Keratinocyte (primary cell): ENCODE measurements at regions not wholly inside any gene's neighbourhood (a gene's known extent, or its start where the extent isn't known, plus 50 kb on each side); places are given as distances from the start of the nearest gene placed in this dataset.
A peak's percentile ranks its signal among the peaks of the same experiment; 100 is the strongest.

Experiments
- DNase-seq: peaks from one replicate; pipeline ENCODE4 v3.0.0-alpha.2; 2011; ENCODE audit warnings: low read depth, missing footprints, low spot score
- FAIRE-seq: peaks from 2 replicates; lab custom pipeline; 2011; peaks lifted over from hg19 to GRCh38; lab: Jason Lieb, UNC
- H2AFZ ChIP-seq: 2 replicates; pipeline ENCODE4 v1.6.0; 2012; ENCODE audit warnings: low read length, control low read depth, inconsistent platforms; ENCODE audit not compliant: control insufficient read depth
- H3K27ac ChIP-seq: 2 replicates; pipeline ENCODE4 v1.5.1; 2011; ENCODE audit warnings: low read length; ENCODE audit not compliant: control insufficient read depth, insufficient read depth
- H3K27me3 ChIP-seq: 3 replicates; pipeline ENCODE4 v1.6.0; 2011; ENCODE audit warnings: low read length; ENCODE audit not compliant: control insufficient read depth, insufficient read depth; ENCODE audit errors: extremely low read depth
- H3K36me3 ChIP-seq, 2 experiments: 2 replicates in 1 of 2; 3 replicates in 1 of 2; pipeline ENCODE4 v1.5.1; 2011; ENCODE audit warnings: low read length in 2 of 2, mild to moderate bottlenecking in 1 of 2; ENCODE audit not compliant: control insufficient read depth in 2 of 2, insufficient read depth in 2 of 2; ENCODE audit errors: extremely low read depth in 1 of 2
- H3K4me1 ChIP-seq: 3 replicates; pipeline ENCODE4 v1.5.1; 2011; ENCODE audit warnings: low read length; ENCODE audit not compliant: control insufficient read depth, insufficient read depth; ENCODE audit errors: extremely low read depth
- H3K4me2 ChIP-seq: 3 replicates; pipeline ENCODE4 v1.6.0; 2011; ENCODE audit warnings: low read depth, low read length; ENCODE audit not compliant: control insufficient read depth, insufficient read depth; ENCODE audit errors: extremely low read depth
- H3K4me3 ChIP-seq, 3 experiments: fragments of 200-600 bp in 1 of 3; sonication (generic) in 1 of 3; 2 replicates in 2 of 3; 3 replicates in 1 of 3; pipeline ENCODE4 v1.5.1; 2011 to 2016; ENCODE audit warnings: low read length in 3 of 3, mild to moderate bottlenecking in 3 of 3, control low read depth in 2 of 3, inconsistent platforms in 1 of 3, low read depth in 1 of 3, mixed read lengths in 1 of 3, mixed run types in 1 of 3, moderate library complexity in 1 of 3; ENCODE audit not compliant: control insufficient read depth in 2 of 3, insufficient read depth in 2 of 3; ENCODE audit errors: extremely low read depth in 1 of 3
- H3K79me2 ChIP-seq: 2 replicates; pipeline ENCODE4 v1.6.0; 2012; ENCODE audit warnings: low read length; ENCODE audit not compliant: control insufficient read depth, insufficient read depth
- H3K9ac ChIP-seq: 3 replicates; pipeline ENCODE4 v1.6.0; 2011; ENCODE audit warnings: low read length; ENCODE audit not compliant: control insufficient read depth, insufficient read depth; ENCODE audit errors: extremely low read depth
- H3K9me1 ChIP-seq: 3 replicates; pipeline ENCODE4 v1.6.0; 2011; ENCODE audit warnings: low read length; ENCODE audit not compliant: control insufficient read depth, insufficient read depth; ENCODE audit errors: extremely low read depth
- H3K9me3 ChIP-seq: 2 replicates; pipeline ENCODE4 v1.5.1; 2012; ENCODE audit warnings: low read depth, low read length; ENCODE audit not compliant: control insufficient read depth
- H4K20me1 ChIP-seq: 3 replicates; pipeline ENCODE4 v1.6.0; 2011; ENCODE audit warnings: low read length; ENCODE audit not compliant: control insufficient read depth, insufficient read depth; ENCODE audit errors: extremely low read depth
- EZH2 ChIP-seq: IDR thresholded peaks from one replicate; pipeline ENCODE4 v1.6.1; 2012; ENCODE audit warnings: inconsistent platforms, mild to moderate bottlenecking, low read length, moderate library complexity
- dilution Hi-C: fragments of 300-500 bp; cut with MboI; formaldehyde crosslinking; loops from one replicate; pipeline ENCODE4 v1.7.0; 2020; ENCODE audit warnings: low sequenced_read_pairs; ENCODE audit not compliant: extremely low pct_ligation_motif_present
- TF ChIP-seq, protein P1 (sequence below), 3 experiments: IDR thresholded peaks in 1 of 3; conservative IDR thresholded peaks in 1 of 3; optimal IDR thresholded peaks in 1 of 3; 2 replicates in 2 of 3; 3 replicates in 1 of 3; pipeline versions ENCODE3 to v1.5.1; 2011; ENCODE audit warnings: low read length in 3 of 3, mild to moderate bottlenecking in 3 of 3, moderate library complexity in 2 of 3, control low read depth in 1 of 3, inconsistent platforms in 1 of 3; ENCODE audit not compliant: insufficient read depth in 2 of 3; ENCODE audit errors: extremely low read depth in 1 of 3

DNA sequence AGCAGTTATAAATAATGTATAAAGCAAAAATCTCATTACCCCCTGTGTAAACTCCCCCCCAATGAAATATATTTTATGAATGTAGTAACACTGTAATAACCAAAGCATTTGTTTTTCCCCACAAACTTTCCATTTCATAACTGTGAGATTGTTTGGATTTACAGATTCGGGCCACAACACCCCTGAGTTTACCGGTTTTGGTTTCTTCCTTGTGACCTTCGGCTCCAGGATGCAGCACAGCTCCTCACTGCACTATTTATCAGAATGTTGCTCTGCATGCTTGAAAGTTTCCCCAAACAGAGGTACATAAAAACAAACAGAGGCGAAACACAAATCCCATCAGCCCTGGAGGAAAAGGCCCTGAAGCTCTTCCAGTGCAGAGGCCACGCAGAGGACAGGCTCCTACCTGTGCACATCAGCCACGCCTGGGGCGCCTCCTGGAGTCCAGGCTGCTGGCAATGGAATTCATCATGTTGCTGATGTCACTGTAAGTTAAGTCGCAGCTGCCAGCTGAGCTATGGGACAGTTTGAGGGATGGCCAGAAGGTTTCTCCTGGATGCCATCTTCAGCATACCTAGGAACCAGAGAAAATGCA is 122.0 kb downstream of the LMO4 start:
- TF ChIP-seq, protein P1, sequence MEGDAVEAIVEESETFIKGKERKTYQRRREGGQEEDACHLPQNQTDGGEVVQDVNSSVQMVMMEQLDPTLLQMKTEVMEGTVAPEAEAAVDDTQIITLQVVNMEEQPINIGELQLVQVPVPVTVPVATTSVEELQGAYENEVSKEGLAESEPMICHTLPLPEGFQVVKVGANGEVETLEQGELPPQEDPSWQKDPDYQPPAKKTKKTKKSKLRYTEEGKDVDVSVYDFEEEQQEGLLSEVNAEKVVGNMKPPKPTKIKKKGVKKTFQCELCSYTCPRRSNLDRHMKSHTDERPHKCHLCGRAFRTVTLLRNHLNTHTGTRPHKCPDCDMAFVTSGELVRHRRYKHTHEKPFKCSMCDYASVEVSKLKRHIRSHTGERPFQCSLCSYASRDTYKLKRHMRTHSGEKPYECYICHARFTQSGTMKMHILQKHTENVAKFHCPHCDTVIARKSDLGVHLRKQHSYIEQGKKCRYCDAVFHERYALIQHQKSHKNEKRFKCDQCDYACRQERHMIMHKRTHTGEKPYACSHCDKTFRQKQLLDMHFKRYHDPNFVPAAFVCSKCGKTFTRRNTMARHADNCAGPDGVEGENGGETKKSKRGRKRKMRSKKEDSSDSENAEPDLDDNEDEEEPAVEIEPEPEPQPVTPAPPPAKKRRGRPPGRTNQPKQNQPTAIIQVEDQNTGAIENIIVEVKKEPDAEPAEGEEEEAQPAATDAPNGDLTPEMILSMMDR (optimal IDR thresholded peaks at IDR 0.05 in 1 of 3, IDR thresholded peaks at IDR 0.05 in 1 of 3, conservative IDR thresholded peaks at IDR 0.05 in 1 of 3; ENCODE audit: extremely low read depth in 1 of 3, insufficient read depth in 2 of 3, low read length in 3 of 3) = peak; percentile 29 to 68 (median 39)
- no peak for TF ChIP-seq EZH2
- Histone ChIP-seq H3K9me3 (no peaks in the 10 kb centered on the region), H3K4me2 (no peak overlapping the region), H4K20me1 (no peaks in the 10 kb centered on the region), H3K27ac (no peak overlapping the region), H3K9ac (no peak overlapping the region), H3K36me3 (no peaks in the 10 kb centered on the region), H3K4me1 (peaks cover 18% of the 10 kb centered on the region), H3K4me3 (no peak overlapping the region), H3K79me2 (no peaks in the 10 kb centered on the region), H3K9me1 (no peaks in the 10 kb centered on the region), H3K27me3 (no peaks in the 10 kb centered on the region), H2AFZ (peak overlapping the region; percentile 23)
- no peak for FAIRE-seq
- dilution Hi-C loops = no loop called here
- peak; percentile 9 for DNase-seq

DNA sequence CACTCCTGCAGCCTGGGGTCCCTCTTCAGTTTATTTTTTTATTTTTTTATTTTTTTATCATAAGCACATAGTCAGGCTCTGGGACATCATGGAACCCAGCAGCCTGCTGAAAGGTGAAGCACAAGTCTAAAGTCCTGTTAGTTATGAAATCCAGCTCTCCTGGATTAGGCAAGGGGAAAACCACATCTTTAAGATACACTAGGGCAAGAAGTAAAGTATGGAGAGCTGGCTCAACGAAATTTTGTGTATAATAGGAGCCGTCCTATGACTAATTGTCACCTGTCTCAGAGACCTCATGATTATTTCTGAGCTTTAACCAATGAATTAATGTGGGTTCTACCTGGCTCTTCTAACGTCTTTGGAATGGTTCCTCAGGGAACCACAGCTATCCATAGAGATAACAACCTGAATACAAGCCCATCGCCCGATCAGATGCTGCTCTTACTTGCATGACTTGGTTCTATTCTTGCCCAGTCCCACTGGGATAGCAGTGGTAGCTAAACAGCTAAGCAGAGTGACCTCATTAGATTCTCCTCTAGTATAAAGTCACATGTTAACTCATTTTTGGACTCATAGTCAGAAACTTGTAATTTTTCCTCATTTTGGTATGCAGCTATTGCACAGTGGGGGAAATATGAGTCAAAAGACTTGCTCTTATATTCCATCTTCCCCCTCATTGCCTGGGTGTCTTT is 122.7 kb downstream of the LMO4 start:
- no peak overlapping the region for H3K9ac ChIP-seq
- no peak overlapping the region for H2AFZ ChIP-seq
- H3K9me1 ChIP-seq = no peaks in the 10 kb centered on the region
- H3K4me1 ChIP-seq = peaks cover 18% of the 10 kb centered on the region
- no peak overlapping the region for H3K4me2 ChIP-seq
- H3K27me3 ChIP-seq = no peaks in the 10 kb centered on the region
- H3K9me3 ChIP-seq = no peaks in the 10 kb centered on the region
- H3K27ac ChIP-seq = no peak overlapping the region
- no peaks in the 10 kb centered on the region for H3K36me3 ChIP-seq
- no peaks in the 10 kb centered on the region for H4K20me1 ChIP-seq
- dilution Hi-C loops = no loop called here
- no peak overlapping the region for H3K4me3 ChIP-seq
- no peaks in the 10 kb centered on the region for H3K79me2 ChIP-seq
- DNase-seq (no peak), FAIRE-seq (no peak)
- no peak for TF ChIP-seq EZH2
- TF ChIP-seq, protein P1 (optimal IDR thresholded peaks at IDR 0.05 in 1 of 3, IDR thresholded peaks at IDR 0.05 in 1 of 3, conservative IDR thresholded peaks at IDR 0.05 in 1 of 3; ENCODE audit: extremely low read depth in 1 of 3, insufficient read depth in 2 of 3, low read length in 3 of 3) = no peak
